ENCODE measurements at regions not wholly inside any gene's neighbourhood (a gene's known extent, or its start where the extent isn't known, plus 50 kb on each side); places are given as distances from the start of the nearest gene placed in this dataset.
"Not testable (repeated sequence)": the region's sequence is repeated elsewhere in the genome, so short reads cannot be mapped to it uniquely, and the experiment has no call there.

DNA sequence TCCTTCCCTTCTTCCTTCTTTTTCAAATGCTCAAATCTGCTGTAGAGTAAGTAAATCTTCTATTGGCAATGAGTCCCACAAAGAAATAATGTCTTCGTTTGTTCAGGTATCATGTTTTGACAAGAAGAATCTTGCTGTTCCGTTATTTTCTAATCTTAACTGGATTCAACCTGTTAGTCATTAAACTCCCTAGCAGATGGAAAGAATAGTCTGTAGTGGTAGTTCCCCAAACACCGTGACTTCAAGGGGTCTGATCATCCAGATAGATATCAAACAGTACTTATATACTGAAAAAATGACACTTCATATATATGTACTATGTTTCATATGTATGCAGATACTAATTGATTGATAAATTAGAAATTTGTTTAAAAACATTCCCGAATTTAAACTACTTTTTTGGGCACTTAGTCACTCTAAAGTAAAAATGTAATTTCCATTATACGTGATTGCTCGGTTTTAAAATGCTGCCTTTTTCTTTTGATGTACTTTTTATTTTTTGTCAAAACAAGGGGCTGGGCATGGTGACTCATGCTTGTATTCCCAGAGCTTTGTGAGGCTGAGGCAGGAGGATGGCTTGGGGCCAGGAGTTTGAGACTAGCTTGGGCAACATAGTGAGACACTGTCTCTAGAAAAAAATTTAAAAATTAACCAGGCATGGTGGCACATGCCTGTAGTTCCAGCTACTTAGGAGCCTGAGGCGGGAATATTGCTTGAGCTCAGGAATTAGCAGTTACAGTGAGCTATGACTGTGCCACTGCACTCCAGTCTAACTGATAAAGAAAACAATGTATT lies 335.7 kb upstream of the SNX7 start:
- DNase-seq, result no peak

DNA sequence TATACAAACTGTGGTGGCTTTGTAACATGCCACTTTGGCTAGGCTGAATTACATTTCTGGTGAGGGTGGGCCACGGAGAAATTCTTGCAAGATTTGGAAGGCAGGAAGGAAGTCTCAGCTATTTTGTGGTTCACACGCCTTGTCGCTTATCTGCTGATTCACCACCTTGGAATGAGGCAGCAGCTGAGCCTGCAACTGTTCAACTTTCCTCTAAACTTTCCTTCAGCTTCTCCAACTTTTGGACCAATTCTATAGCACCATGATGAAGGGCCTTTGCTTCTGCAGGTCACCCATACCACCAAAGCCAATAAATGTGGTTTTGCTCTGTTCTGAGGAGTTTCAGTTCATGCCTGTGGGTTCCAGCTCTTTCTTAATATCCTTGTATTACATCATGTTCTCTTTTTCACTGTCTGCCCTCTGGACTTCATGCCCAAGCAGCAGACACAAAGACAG lies 337.6 kb upstream of the SNX7 start:
- no peak for DNase-seq

GRCh38 chr1:98323388-98323787 lies 338.1 kb upstream of the SNX7 start:
- no peak for DNase-seq

DNA sequence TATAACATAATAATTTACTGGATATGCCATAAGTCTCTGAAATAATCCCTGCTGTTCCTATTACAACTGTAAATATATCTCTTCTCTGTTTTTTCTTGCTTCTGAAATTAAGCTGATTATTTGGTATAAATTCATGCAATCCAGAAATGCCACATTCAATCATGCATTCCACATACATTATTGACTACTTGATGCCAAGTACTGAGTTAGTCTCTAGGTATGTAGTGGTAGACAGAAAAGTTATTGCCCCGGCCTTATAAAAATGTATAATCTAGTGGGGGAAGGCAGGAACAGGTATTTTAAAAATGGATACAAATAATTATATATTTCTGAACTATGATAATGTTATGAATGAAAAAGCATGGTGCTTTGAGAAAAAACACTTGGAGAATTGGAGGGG lies 338.6 kb upstream of the SNX7 start:
- DNase-seq, result no peak

DNA sequence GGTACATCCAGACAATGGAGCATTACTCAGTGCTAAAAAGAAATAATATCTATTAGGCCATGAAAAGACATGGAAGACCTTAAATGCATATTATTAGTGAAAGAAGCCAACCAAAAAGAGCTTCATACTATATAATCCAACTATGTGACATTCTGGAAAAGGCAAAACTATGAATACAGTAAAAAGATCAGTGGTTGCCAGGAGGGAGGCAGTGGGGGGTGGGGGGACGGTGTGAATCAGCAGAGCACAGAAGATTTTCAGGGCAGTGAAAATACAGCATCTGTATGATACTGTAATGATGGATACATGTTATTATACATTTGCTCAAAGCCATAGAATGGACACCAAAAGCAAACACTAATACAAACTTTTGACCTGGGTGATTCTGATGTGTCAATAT lies 339.4 kb upstream of the SNX7 start:
- DNase-seq, result no peak

GRCh38 chr1:98321191-98321590 lies 340.3 kb upstream of the SNX7 start:
- no peak for DNase-seq

DNA sequence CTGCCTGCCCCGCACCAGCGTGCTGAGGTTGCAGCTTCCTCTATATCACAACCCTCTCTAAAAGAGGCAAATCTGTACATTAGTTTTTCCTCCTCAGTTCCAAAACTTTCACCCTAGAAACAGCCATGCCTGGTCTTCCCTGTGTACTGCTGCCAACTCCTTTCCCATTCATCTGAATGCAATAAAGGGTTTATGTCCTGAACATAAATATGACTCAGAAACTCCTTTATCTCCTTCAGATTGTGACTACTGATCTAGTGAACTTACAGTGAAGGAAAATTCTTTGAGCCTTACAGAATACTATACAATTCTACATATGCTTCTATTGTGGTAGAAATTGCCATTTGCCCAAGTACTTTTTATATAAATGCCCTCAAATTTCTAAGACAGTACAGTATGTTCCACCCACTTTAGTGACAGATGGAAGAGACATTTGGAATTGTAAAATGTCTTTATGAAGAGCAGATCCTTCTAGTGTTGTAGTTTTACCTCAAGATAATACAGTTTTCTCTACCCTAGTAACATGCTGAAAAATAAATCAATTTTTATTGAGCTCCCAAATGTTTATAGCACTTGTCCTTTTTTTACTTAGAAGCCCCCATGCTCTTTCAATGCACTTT lies 345.1 kb upstream of the SNX7 start:
- DNase-seq, result no peak

DNA sequence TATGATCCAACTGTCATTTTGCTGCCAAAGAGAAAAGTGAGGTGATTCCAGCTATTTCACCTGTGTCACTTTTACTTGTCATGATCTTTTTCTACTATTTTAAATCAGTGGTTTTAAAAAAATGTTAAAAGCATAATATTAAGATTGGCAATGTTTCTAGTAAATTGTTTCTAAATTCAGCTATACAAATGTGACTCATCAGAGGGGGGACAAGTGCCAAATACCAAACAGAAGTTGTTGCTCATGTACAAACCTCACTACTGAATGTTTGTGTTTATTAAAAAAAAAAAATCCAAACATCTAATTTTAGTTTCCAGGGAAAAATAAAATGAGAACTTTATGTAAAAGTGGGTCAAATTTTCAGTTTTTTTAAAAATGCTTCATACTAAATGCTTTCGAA lies 346.2 kb upstream of the SNX7 start:
- DNase-seq, result no peak

GRCh38 chr1:98314601-98315000 lies 346.9 kb upstream of the SNX7 start:
- no peak for DNase-seq

DNA sequence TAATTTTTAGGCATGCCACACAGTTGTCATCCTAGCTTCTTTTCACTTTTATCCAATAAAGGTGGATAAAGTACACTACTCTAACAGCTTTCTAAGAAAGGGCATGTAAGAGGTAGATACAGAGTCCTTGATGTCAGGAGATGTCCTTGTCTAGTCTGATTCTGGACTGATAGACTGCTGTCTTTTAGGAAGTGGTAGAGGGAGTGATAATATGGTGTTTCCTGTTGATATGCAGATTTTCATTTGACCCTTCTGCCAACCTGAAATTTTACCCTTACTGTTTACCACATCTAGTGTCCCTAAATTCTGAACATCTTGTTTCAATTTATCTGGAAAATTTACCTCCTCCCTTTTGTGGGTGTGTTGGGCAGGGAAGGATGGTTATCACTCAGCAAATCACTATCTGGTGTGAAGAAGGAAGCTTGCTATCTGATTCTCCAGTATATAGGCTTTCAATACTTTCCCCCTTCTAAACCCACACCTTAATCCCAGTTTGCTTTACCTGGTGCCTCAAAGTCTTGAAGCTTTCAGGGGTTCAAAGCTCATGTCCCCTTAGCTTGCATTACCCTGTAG lies 354.9 kb upstream of the SNX7 start:
- no peak for DNase-seq

DNA sequence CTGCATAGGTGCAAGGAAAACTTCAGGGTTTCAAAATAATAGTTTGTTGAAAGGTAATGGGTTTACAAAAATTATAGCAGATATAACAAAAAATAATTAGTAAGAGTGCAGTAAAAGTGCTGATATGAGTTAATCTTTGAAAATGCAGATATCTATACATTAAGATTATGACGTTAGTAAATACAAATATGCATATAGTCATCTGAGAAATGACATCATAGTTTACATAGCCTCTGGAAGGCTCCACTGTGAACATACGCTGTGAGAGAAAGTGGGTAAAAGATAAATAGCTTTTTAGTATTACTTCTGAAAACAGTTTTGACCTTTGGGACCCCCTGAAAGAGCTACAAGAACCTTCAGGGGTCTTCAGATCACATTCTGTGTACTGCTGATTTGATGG lies 356.2 kb upstream of the SNX7 start:
- no peak for DNase-seq

GRCh38 chr1:98304888-98305287 lies 356.6 kb upstream of the SNX7 start:
- DNase-seq, result no peak

GRCh38 chr1:98299861-98300260 lies 361.7 kb upstream of the SNX7 start:
- no peak for DNase-seq

DNA sequence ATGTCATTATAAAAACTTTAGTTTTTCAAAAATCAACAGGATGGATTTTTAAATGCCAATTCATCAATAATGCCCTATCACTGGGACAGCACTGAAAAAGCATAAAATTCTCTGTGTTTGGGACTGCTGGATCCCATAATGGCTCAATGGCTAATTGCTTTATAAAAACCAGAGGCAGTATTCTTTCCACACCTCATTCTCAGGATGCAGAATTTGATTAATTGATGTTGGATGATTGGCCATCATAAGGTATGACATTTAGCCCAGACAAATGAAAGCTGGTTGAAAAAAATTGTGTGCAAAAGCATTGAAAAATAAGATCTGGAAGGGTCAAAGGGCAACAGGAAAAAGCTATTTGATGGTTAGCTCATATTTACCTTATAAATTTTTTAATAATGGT lies 362.2 kb upstream of the SNX7 start:
- no peak for DNase-seq

GRCh38 chr1:98298319-98298718 lies 363.2 kb upstream of the SNX7 start:
- no peak for DNase-seq

DNA sequence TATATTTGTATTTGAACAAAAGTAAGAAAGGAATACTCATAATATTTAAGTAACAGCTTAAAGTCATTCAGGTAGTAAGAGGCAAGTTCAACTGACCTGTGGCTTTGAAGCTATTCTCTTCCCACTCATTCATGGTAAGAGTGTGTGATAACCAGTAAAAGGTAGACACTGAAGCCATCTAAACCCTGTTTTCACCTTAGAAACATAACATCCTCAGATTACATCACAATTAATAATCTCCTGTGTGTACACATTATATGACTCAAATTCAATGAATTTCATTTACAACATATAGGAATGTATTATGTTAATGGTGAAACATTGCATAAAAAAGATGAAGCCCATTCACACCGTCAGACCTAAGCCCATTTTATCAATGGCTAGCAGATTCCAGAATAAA lies 364.8 kb upstream of the SNX7 start:
- no peak for DNase-seq

GRCh38 chr1:98294127-98294526 lies 367.4 kb upstream of the SNX7 start:
- no peak for DNase-seq

DNA sequence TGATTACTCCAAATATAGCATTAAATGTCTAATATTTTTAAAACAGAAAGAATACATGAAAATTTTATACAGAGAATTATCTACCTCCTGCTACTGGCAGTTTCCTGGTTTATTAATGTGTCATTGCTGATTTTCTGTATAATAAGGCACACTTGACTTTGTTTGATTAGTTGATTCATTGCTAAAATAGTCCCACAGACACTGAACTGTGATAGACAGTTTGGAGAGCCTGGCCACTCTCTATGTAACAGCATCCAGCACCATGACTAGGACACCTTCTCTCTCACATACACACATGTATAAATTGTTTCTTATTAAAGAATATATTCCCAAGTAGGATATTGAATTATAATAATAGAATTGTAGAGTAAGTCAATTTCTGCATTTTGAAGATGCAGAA lies 368.5 kb upstream of the SNX7 start:
- no peak for DNase-seq

GRCh38 chr1:98289311-98289710 lies 368.5 kb upstream of the DPYD start:
- no peak for DNase-seq

- no peak for DNase-seq
Measured at GRCh38 chr1:98288494-98288893, 367.7 kb upstream of the DPYD start.

DNA sequence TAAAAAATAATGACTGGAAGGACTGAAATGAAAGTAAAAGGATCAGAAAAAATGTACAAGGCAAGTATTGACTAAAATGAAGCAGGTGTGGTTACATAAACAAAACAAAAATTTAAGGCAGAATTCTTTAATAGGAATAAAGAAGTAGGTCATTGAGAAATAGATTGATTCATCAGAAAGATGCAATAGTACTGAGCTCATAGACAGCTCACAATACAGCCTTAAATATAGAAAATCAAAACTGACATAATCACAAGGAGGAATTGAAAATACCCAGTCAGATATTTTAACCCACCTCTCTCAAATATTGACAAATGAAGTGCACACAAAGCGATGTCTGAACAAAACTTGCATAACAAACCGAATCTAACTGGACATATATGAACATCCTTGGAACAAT lies 366.8 kb upstream of the DPYD start:
- no peak for DNase-seq

- no peak for DNase-seq
Measured at GRCh38 chr1:98286656-98287055, 365.8 kb upstream of the DPYD start.

DNA sequence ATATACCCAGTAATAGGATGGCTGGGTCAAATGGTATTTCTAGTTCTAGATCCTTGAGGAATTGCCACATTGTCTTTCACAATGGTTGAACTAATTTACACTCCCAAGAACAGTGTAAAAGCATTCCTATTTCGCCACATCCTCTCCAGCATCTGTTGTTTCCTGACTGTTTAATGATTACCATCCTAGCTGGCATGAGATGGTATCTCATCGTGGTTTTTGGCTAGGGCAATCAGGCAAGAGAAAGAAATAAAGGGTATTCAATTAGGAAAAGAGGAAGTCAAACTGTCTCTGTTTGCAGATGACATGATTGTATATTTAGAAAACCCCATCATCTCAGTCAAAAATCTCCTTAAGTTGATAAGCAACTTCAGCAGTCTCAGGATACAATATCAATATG lies 364.5 kb upstream of the DPYD start:
- not testable (repeated sequence) for DNase-seq

- DNase-seq, result no peak
Measured at GRCh38 chr1:98280049-98280448, 359.2 kb upstream of the DPYD start.

DNA sequence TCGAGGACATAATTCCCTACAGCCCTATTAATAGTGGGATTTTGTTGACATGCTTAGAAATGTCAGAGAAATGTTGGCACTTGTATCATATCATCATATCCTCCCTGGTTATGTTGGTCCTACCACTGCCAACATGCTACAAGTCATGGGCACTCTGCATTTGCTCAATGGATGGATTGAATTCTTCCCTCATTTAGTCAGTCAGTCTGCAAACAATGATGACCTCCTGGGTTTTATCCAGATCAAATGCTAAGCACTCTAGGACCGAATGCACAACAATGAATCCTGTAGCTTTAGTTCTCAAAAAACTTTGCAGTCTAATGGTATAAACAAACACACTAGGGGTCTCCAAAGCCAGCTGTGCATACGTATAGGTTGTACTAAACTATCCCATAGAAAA lies 357.2 kb upstream of the DPYD start:
- no peak for DNase-seq

Measured in NCI-H1417 treated with DMSO at 0.1 percent for 48 hours (cell line).